Loucy (cell line): ENCODE measurements at regions not wholly inside any gene's neighbourhood (a gene's known extent, or its start where the extent isn't known, plus 50 kb on each side); places are given as distances from the start of the nearest gene placed in this dataset.

ENCODE experiments used
- H2AFZ ChIP-seq: fragments of 200-600 bp; sonication (generic); 2 replicates; pipeline ENCODE4 v1.6.0; 2016; ENCODE audit warnings: antibody characterized with exemption, mild to moderate bottlenecking, low read length, moderate library complexity
- H3F3A ChIP-seq: fragments of 200-600 bp; 2 replicates; pipeline ENCODE4 v1.6.0; 2016; ENCODE audit warnings: antibody characterized with exemption, low read depth, mild to moderate bottlenecking
- H3K27me3 ChIP-seq: fragments of 200-600 bp; sonication (generic); 2 replicates; pipeline ENCODE4 v1.6.1; 2014; ENCODE audit warnings: low read length, mild to moderate bottlenecking; ENCODE audit not compliant: insufficient read depth, poor library complexity, severe bottlenecking
- H3K36me3 ChIP-seq: fragments of 200-600 bp; sonication (generic); 2 replicates; pipeline ENCODE4 v1.6.1; 2016; ENCODE audit warnings: low read length; ENCODE audit not compliant: insufficient read depth
- H3K4me1 ChIP-seq: fragments of 200-600 bp; sonication (generic); 2 replicates; pipeline ENCODE4 v1.5.1; 2014; ENCODE audit warnings: low read length, mild to moderate bottlenecking; ENCODE audit not compliant: insufficient read depth, poor library complexity, severe bottlenecking
- H3K4me2 ChIP-seq: fragments of 200-600 bp; sonication (generic); 2 replicates; pipeline ENCODE4 v1.6.0; 2014; ENCODE audit warnings: antibody characterized with exemption, low read length, low read depth, mild to moderate bottlenecking; ENCODE audit not compliant: poor library complexity, severe bottlenecking
- H3K4me3 ChIP-seq: fragments of 200-600 bp; sonication (generic); 2 replicates; pipeline ENCODE4 v1.5.1; 2014; ENCODE audit warnings: low read length, mild to moderate bottlenecking, mixed read lengths; ENCODE audit not compliant: poor library complexity, severe bottlenecking
- H3K79me2 ChIP-seq: fragments of 200-600 bp; sonication (generic); 2 replicates; pipeline ENCODE4 v1.6.1; 2014; ENCODE audit warnings: low read length; ENCODE audit not compliant: insufficient read depth
- H3K9ac ChIP-seq: fragments of 200-600 bp; sonication (generic); 2 replicates; pipeline ENCODE4 v1.6.0; 2014; ENCODE audit warnings: mild to moderate bottlenecking, low read depth, low read length, moderate library complexity; ENCODE audit not compliant: poor library complexity, severe bottlenecking
- H3K9me2 ChIP-seq: fragments of 200-600 bp; sonication (generic); replicated peaks from 2 replicates; pipeline ENCODE4 v1.6.1; 2016; ENCODE audit warnings: low read depth, low read length, mixed read lengths
- H3K9me3 ChIP-seq: fragments of 200-600 bp; sonication (generic); 2 replicates; pipeline ENCODE4 v1.6.1; 2014; ENCODE audit warnings: mild to moderate bottlenecking, antibody characterized with exemption, low read length, low read depth; ENCODE audit not compliant: insufficient read depth
- H4K20me1 ChIP-seq: fragments of 200-600 bp; sonication (generic); 2 replicates; pipeline ENCODE4 v1.6.0; 2014; ENCODE audit warnings: antibody characterized with exemption, low read length, mild to moderate bottlenecking; ENCODE audit not compliant: insufficient read depth, poor library complexity, severe bottlenecking
- EZH2phosphoT487 ChIP-seq: fragments of 200-600 bp; IDR thresholded peaks from 2 replicates; pipeline ENCODE4 v1.6.1; 2018; ENCODE audit warnings: antibody characterized with exemption, mild to moderate bottlenecking, moderate library complexity, borderline replicate concordance
- TF ChIP-seq, protein P1 (sequence below): fragments of 200-600 bp; sonication (generic); conservative IDR thresholded peaks from 2 replicates; pipeline ENCODE4 v1.5.1; 2014; ENCODE audit warnings: mild to moderate bottlenecking, antibody characterized with exemption, low read length

DNA sequence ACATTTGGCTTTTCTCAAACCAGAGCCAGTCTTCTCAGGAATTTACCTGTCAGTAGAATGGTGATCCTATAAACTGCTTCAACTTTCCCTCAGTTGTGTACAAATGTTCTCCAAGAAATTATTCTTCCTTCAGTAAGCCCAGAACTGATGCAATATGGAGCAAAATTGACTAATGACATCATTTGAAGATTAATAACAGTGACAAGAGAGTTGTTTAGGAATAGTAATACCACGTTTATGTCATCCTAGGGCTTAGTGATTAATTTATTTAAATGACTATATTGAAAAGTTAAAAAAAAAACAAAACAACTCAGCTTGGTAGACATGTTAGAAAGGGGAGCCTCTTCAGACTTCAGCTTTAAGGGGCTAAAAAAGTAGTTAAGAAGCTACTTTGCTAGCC is 933.2 kb downstream of the GATA3 start:
- Histone ChIP-seq H3K9ac (no peak overlapping the region), H3K9me2 (no peaks in the 10 kb centered on the region), H4K20me1 (no peaks in the 10 kb centered on the region), H3K4me1 (no peaks in the 10 kb centered on the region), H2AFZ (no peak overlapping the region), H3F3A (no peaks in the 10 kb centered on the region), H3K4me3 (no peak overlapping the region), H3K4me2 (no peak overlapping the region), H3K36me3 (no peaks in the 10 kb centered on the region), H3K79me2 (no peaks in the 10 kb centered on the region), H3K27me3 (no peaks in the 10 kb centered on the region), H3K9me3 (no peaks in the 10 kb centered on the region)
- TF ChIP-seq, protein P1, sequence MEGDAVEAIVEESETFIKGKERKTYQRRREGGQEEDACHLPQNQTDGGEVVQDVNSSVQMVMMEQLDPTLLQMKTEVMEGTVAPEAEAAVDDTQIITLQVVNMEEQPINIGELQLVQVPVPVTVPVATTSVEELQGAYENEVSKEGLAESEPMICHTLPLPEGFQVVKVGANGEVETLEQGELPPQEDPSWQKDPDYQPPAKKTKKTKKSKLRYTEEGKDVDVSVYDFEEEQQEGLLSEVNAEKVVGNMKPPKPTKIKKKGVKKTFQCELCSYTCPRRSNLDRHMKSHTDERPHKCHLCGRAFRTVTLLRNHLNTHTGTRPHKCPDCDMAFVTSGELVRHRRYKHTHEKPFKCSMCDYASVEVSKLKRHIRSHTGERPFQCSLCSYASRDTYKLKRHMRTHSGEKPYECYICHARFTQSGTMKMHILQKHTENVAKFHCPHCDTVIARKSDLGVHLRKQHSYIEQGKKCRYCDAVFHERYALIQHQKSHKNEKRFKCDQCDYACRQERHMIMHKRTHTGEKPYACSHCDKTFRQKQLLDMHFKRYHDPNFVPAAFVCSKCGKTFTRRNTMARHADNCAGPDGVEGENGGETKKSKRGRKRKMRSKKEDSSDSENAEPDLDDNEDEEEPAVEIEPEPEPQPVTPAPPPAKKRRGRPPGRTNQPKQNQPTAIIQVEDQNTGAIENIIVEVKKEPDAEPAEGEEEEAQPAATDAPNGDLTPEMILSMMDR, result no peak
- no peak for TF ChIP-seq EZH2phosphoT487

DNA sequence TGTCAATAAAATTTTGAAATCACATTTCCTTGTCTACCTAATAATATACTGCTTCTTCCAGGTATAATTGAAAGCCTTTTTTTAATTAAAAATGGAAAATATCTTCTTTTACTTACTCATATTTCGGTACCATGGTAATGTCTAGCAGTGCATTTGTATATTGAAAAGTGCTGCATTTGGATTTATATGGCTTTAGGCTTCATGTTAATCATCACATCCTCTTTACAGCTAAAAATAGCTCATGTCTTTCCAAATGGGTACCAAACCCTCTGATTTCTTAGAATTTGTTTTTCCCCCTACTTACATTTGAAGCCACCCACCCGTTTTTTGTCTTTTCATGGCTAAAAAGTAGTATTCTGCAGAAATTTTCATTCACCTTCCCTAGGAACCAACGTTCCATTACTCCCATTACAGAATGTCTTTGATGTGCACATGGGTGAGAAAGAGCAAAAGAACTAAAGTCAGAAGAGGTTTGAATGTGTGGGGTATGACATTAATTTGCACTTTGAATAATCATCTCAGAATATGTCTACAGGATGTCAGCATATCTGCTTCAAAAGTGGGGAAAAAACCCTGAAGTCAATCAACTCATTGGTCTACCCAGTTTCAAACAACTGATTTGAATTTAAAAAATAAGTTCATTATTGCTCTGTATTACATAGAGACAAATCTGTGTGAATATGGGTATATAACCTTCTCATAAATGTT is 935.9 kb downstream of the GATA3 start:
- H3K9ac ChIP-seq, result no peak overlapping the region
- H3K4me1 ChIP-seq, result no peaks in the 10 kb centered on the region
- no peaks in the 10 kb centered on the region for H3K36me3 ChIP-seq
- no peaks in the 10 kb centered on the region for H3K9me3 ChIP-seq
- no peak overlapping the region for H3K4me3 ChIP-seq
- H3K9me2 ChIP-seq, result no peaks in the 10 kb centered on the region
- no peaks in the 10 kb centered on the region for H3F3A ChIP-seq
- H2AFZ ChIP-seq, result no peak overlapping the region
- no peaks in the 10 kb centered on the region for H3K27me3 ChIP-seq
- H3K79me2 ChIP-seq, result no peaks in the 10 kb centered on the region
- no peak overlapping the region for H3K4me2 ChIP-seq
- no peaks in the 10 kb centered on the region for H4K20me1 ChIP-seq
- TF ChIP-seq EZH2phosphoT487, result no peak
- TF ChIP-seq, protein P1, result no peak

DNA sequence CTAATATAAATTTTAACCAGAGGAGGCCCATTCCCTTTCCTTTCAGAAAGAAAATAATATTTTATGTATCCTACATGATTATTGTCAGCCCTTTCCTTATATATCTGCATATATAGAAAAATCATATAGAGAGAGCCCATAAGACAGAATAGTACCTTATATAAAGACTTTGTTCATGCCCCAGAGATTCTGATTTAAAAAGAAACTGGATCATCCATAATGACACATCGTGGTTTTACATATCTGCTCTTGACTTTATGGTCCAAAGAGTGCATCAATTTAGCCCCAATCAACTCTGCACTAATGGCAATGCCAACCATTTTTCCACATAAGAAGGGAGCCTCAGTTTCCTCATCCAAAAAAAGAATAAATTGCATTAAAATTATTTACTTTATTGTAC is 937.5 kb downstream of the GATA3 start:
- no peak for TF ChIP-seq EZH2phosphoT487
- TF ChIP-seq, protein P1, result no peak
- Histone ChIP-seq H3K36me3 (no peaks in the 10 kb centered on the region), H3K4me2 (no peak overlapping the region), H3K9me3 (no peaks in the 10 kb centered on the region), H2AFZ (no peak overlapping the region), H3K9ac (no peak overlapping the region), H3K9me2 (no peaks in the 10 kb centered on the region), H3K27me3 (no peaks in the 10 kb centered on the region), H3K4me1 (no peaks in the 10 kb centered on the region), H3K4me3 (no peak overlapping the region), H3K79me2 (no peaks in the 10 kb centered on the region), H4K20me1 (no peaks in the 10 kb centered on the region), H3F3A (no peaks in the 10 kb centered on the region)
